H1 (cell line): ENCODE measurements at regions not wholly inside any gene's neighbourhood (a gene's known extent, or its start where the extent isn't known, plus 50 kb on each side); places are given as distances from the start of the nearest gene placed in this dataset.

Experiments
- CHD7 ChIP-seq: fragments of 300-600 bp; sonication (generic); IDR thresholded peaks from 2 replicates; pipeline ENCODE4 v1.7.1; 2012; ENCODE audit warnings: low read length, moderate library complexity, mild to moderate bottlenecking, inconsistent platforms; ENCODE audit not compliant: insufficient replicate concordance
- CREB1 ChIP-seq: IDR thresholded peaks from 2 replicates; pipeline ENCODE4 v1.6.1; 2012; ENCODE audit warnings: inconsistent platforms
- CTBP2 ChIP-seq: IDR thresholded peaks from 2 replicates; pipeline ENCODE4 v1.7.0; 2011; ENCODE audit warnings: borderline replicate concordance, mild to moderate bottlenecking, moderate library complexity, mixed read lengths, low read length; ENCODE audit not compliant: insufficient read depth, insufficient read length
- EZH2 ChIP-seq: fragments of 200-600 bp; sonication (generic); IDR thresholded peaks from 2 replicates; pipeline ENCODE4 v1.7.1; 2012; ENCODE audit warnings: low read depth, mild to moderate bottlenecking, moderate library complexity, low read length, inconsistent platforms; ENCODE audit not compliant: severe bottlenecking
- GABPA ChIP-seq: IDR thresholded peaks from 2 replicates; pipeline ENCODE4 v1.6.1; 2011; ENCODE audit warnings: mild to moderate bottlenecking, low read length, moderate library complexity, borderline replicate concordance; ENCODE audit not compliant: insufficient read depth
- KDM4A ChIP-seq: IDR thresholded peaks from one replicate; pipeline ENCODE4 v1.7.1; 2012; ENCODE audit warnings: low read depth, mild to moderate bottlenecking, moderate library complexity, low read length, inconsistent platforms; ENCODE audit not compliant: severe bottlenecking
- RAD21 ChIP-seq, 2 experiments: IDR thresholded peaks in 1 of 2; conservative IDR thresholded peaks in 1 of 2; 2 replicates each; pipeline ENCODE4 v1.6.1; 2011; ENCODE audit warnings: low read depth in 2 of 2, low read length in 2 of 2, improper control_type of control experiment in 1 of 2, inconsistent platforms in 1 of 2, mild to moderate bottlenecking in 1 of 2, moderate library complexity in 1 of 2
- RXRA ChIP-seq: IDR thresholded peaks from 2 replicates; pipeline ENCODE4 v1.6.1; 2011; ENCODE audit warnings: low read depth, mild to moderate bottlenecking, low read length, moderate library complexity; ENCODE audit not compliant: insufficient read depth
- SIRT6 ChIP-seq: IDR thresholded peaks from one replicate; pipeline ENCODE4 v1.7.1; 2012; ENCODE audit warnings: low read length, inconsistent platforms
- SIX5 ChIP-seq: IDR thresholded peaks from 2 replicates; pipeline ENCODE4 v1.6.1; 2011; ENCODE audit warnings: mild to moderate bottlenecking, low read depth, low read length
- TF ChIP-seq, protein P1 (sequence below): IDR thresholded peaks from 2 replicates; pipeline ENCODE4 v1.6.1; 2011; ENCODE audit warnings: low read depth, mild to moderate bottlenecking, low read length; ENCODE audit not compliant: insufficient read depth

DNA sequence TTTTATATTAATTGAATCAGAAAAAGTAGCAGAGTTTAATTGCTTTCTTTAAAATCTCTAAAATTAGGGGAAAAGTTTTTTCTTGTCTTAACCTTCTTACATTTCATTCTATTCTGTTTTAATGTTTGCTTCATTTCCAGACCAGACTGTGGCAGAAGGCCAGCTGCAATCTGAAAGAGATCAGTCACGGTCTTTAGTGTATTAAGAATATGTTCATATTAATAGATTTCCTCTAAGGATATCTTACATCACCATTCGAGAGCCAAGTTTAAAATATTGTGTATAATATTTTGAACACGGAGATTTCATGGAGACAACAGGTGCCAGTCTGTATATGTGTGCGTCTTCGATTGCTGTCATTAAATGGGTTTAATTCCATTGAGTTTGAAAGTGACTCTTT is 230.9 kb upstream of the ZSWIM2 start (continued):
- TF ChIP-seq CHD7 (no peak), RAD21 (IDR thresholded peaks at IDR 0.05 in 1 of 2, conservative IDR thresholded peaks at IDR 0.05 in 1 of 2; ENCODE audit: low read depth in 2 of 2, low read length in 2 of 2) (no peak), CREB1 (no peak), KDM4A (no peak), SIRT6 (no peak), RXRA (no peak), GABPA (no peak), CTBP2 (no peak), SIX5 (no peak), EZH2 (no peak)
- TF ChIP-seq, protein P1, sequence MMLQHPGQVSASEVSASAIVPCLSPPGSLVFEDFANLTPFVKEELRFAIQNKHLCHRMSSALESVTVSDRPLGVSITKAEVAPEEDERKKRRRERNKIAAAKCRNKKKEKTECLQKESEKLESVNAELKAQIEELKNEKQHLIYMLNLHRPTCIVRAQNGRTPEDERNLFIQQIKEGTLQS: no peak
